ENCODE measurements at regions not wholly inside any gene's neighbourhood (a gene's known extent, or its start where the extent isn't known, plus 50 kb on each side); places are given as distances from the start of the nearest gene placed in this dataset.

GRCh38 chr19:31985001-31985605 is 360.3 kb upstream of the ZNF507 start:
- ChIA-PET POLR2A (no interaction called here), CTCF (no interaction called here)
- DNase-seq (ENCODE audit: low read depth, low spot score), result no peak
- no peak overlapping the region for H3K4me3 ChIP-seq (ENCODE audit: low read depth, low read length)
- no peak overlapping the region for H3K27ac ChIP-seq (ENCODE audit: low read depth, low read length)
- TF ChIP-seq, protein P1, sequence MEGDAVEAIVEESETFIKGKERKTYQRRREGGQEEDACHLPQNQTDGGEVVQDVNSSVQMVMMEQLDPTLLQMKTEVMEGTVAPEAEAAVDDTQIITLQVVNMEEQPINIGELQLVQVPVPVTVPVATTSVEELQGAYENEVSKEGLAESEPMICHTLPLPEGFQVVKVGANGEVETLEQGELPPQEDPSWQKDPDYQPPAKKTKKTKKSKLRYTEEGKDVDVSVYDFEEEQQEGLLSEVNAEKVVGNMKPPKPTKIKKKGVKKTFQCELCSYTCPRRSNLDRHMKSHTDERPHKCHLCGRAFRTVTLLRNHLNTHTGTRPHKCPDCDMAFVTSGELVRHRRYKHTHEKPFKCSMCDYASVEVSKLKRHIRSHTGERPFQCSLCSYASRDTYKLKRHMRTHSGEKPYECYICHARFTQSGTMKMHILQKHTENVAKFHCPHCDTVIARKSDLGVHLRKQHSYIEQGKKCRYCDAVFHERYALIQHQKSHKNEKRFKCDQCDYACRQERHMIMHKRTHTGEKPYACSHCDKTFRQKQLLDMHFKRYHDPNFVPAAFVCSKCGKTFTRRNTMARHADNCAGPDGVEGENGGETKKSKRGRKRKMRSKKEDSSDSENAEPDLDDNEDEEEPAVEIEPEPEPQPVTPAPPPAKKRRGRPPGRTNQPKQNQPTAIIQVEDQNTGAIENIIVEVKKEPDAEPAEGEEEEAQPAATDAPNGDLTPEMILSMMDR (IDR thresholded peaks at IDR 0.05; ENCODE audit: low read depth, low read length), result no peak
- H3K27me3 ChIP-seq (ENCODE audit: control insufficient read depth, insufficient read depth, low read length), result no peaks in the 10 kb centered on the region
- H3K9me3 ChIP-seq (ENCODE audit: control insufficient read depth, insufficient read depth, low read length), result no peaks in the 10 kb centered on the region; the same call in 1 of the 2 replicates

DNA sequence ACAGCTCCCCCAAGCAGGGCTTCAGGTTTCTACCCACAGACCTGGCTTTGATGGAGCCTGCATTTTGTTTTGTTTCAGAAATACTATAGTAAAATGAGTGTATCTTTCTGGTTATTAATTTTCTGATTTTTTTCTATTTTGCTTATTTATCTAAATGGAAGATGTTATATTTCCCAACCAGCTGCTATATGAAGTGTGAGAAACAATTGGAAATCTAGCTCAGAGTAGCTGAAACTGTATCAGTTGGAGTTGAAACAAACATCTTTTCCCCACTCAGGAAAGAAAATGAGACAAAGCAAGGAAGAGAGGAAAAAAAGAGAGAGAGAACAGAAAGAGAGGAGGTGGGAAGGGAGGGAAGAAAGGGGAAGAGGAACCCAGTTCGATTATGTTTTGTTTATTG is 358.5 kb upstream of the ZNF507 start:
- Histone ChIP-seq H3K27me3 (ENCODE audit: control insufficient read depth, insufficient read depth, low read length) (no peaks in the 10 kb centered on the region), H3K9me3 (ENCODE audit: control insufficient read depth, insufficient read depth, low read length) (no peaks in the 10 kb centered on the region; the same call in 1 of the 2 replicates), H3K4me3 (ENCODE audit: low read depth, low read length) (no peak overlapping the region), H3K27ac (ENCODE audit: low read depth, low read length) (no peak overlapping the region)
- no peak for DNase-seq (ENCODE audit: low read depth, low spot score)
- POLR2A ChIA-PET, result no interaction called here
- CTCF ChIA-PET, result no interaction called here
- TF ChIP-seq, protein P1 (IDR thresholded peaks at IDR 0.05; ENCODE audit: low read depth, low read length), result no peak

GRCh38 chr19:31988256-31988655 is 357.2 kb upstream of the ZNF507 start:
- TF ChIP-seq, protein P1 (IDR thresholded peaks at IDR 0.05; ENCODE audit: low read depth, low read length), result no peak
- DNase-seq (ENCODE audit: low read depth, low spot score), result no peak
- CTCF ChIA-PET, result no interaction called here
- POLR2A ChIA-PET, result no interaction called here
- no peak overlapping the region for H3K27ac ChIP-seq (ENCODE audit: low read depth, low read length)
- H3K27me3 ChIP-seq (ENCODE audit: control insufficient read depth, insufficient read depth, low read length), result no peaks in the 10 kb centered on the region
- no peak overlapping the region for H3K4me3 ChIP-seq (ENCODE audit: low read depth, low read length)
- H3K9me3 ChIP-seq (ENCODE audit: control insufficient read depth, insufficient read depth, low read length), result no peaks in the 10 kb centered on the region; the same call in 1 of the 2 replicates

DNA sequence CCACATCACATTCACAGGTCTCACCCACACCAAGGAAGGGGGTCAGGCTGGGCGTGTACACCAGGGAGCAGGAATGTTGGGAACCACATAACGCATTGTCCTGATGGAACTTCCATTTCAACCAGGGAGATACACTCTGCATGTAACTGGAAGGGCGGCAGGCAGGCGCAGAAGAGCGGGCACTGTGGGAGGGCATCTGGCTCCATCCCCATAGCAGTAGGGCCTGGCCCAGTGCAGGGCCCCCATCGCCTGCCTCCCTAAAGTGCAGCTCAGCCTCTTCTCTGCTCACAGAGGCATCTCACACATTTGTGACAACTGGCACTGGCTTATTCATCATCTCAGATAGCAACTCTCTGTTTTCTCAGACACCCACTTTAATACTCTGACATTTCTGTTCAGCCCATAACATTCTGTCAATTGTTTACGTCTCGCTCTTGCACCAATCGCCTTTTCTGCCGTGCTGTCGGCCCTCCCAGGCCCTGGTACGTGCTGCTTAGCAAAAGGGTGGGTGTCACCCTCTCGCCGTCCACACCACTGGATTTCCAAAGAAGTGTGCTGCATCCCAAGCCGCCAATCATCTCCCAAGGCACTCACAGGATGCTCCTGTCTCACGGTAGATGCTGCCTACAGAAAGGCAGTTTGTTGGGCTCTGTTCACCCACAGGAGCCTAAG is 353.3 kb upstream of the ZNF507 start:
- H3K27ac ChIP-seq (ENCODE audit: low read depth, low read length), result no peak overlapping the region
- DNase-seq (ENCODE audit: low read depth, low spot score), result no peak
- no peaks in the 10 kb centered on the region for H3K9me3 ChIP-seq (ENCODE audit: control insufficient read depth, insufficient read depth, low read length)
- ChIA-PET CTCF (no interaction called here), POLR2A (no interaction called here)
- no peaks in the 10 kb centered on the region for H3K27me3 ChIP-seq (ENCODE audit: control insufficient read depth, insufficient read depth, low read length)
- TF ChIP-seq, protein P1 (IDR thresholded peaks at IDR 0.05; ENCODE audit: low read depth, low read length), result no peak
- H3K4me3 ChIP-seq (ENCODE audit: low read depth, low read length), result no peak overlapping the region

- CTCF ChIA-PET, result no interaction called here
- TF ChIP-seq, protein P1 (IDR thresholded peaks at IDR 0.05; ENCODE audit: low read depth, low read length), result no peak
- POLR2A ChIA-PET, result no interaction called here
These were observed 352.7 kb upstream of the ZNF507 start for GRCh38 chr19:31992750-31993149.

More at GRCh38 chr19:31992750-31993149, 352.7 kb upstream of the ZNF507 start:
- no peak overlapping the region for H3K27ac ChIP-seq (ENCODE audit: low read depth, low read length)
- DNase-seq (ENCODE audit: low read depth, low spot score), result no peak
- H3K27me3 ChIP-seq (ENCODE audit: control insufficient read depth, insufficient read depth, low read length), result no peaks in the 10 kb centered on the region
- H3K9me3 ChIP-seq (ENCODE audit: control insufficient read depth, insufficient read depth, low read length), result no peaks in the 10 kb centered on the region
- H3K4me3 ChIP-seq (ENCODE audit: low read depth, low read length), result no peak overlapping the region

All from AG04450 (cell line).